ENCODE measurements at regions not wholly inside any gene's neighbourhood (a gene's known extent, or its start where the extent isn't known, plus 50 kb on each side); places are given as distances from the start of the nearest gene placed in this dataset.
"Not testable (repeated sequence)": the region's sequence is repeated elsewhere in the genome, so short reads cannot be mapped to it uniquely, and the experiment has no call there.

DNA sequence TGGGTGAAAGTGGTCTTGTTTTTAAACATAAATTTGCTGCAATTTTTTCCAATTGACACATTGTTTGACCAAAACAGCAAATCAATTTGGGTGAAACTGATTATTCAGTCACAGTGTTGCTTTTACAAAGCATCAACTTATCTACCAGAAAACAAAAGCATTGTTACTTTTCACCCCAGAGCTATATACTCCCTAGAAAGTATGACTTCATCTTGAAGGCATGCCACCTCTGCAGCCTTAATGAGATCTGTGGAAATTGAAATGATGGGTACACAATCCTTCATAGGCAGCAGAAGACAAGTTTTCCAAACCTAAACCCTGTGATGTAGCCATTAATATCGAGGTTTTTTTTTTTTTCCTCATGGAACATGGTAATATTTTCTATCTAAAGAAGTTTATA lies 615.9 kb downstream of the CHSY3 start:
- H3K4me3 ChIP-seq = no peak overlapping the region
- no peaks in the 10 kb centered on the region for H3K36me3 ChIP-seq
- no peak overlapping the region for H3K27ac ChIP-seq
- intact Hi-C loops (cut with DNase I; ENCODE audit: low total_unique reads) = no loop called here
- H3K9me3 ChIP-seq = peaks cover 0 to 15% (median 5%) of the 10 kb centered on the region in 3 donors
- no peaks in the 10 kb centered on the region for H3K27me3 ChIP-seq
- no peak for DNase-seq
- no peaks in the 10 kb centered on the region for H3K4me1 ChIP-seq
- TF ChIP-seq, protein P1, sequence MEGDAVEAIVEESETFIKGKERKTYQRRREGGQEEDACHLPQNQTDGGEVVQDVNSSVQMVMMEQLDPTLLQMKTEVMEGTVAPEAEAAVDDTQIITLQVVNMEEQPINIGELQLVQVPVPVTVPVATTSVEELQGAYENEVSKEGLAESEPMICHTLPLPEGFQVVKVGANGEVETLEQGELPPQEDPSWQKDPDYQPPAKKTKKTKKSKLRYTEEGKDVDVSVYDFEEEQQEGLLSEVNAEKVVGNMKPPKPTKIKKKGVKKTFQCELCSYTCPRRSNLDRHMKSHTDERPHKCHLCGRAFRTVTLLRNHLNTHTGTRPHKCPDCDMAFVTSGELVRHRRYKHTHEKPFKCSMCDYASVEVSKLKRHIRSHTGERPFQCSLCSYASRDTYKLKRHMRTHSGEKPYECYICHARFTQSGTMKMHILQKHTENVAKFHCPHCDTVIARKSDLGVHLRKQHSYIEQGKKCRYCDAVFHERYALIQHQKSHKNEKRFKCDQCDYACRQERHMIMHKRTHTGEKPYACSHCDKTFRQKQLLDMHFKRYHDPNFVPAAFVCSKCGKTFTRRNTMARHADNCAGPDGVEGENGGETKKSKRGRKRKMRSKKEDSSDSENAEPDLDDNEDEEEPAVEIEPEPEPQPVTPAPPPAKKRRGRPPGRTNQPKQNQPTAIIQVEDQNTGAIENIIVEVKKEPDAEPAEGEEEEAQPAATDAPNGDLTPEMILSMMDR (IDR thresholded peaks at IDR 0.05) = no peak

DNA sequence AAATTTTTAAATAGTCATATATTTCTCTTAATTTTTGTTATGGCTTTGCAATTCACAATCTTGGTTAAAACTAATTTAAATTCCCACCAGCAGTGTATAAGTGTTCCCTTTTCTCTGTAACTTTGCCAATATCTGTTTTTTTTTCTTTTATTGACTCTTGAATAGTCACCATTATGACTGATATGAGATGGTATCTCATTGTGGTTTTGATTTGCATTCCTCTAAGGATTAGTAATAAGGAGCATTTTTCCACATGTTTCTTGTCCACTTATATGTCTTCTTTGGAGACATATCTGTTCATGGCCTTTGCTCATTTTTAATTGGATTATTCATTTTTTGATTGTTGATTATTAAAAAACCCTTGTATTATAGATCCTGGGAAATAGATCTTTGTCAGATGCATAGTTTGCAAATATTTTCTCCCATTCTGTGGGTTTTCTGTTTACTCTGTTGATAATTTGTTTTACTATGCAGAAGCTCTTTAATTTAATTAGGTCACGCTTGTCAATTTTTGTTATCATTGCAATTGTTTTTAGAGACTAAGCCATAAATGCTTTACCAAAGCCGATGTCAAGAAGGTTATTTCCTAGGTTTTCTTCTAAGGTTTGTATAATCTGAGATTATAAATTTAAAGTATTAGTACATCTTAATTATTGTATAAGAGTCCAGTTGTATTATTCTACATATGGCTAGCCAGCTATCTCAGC lies 610.9 kb downstream of the CHSY3 start:
- no peak overlapping the region for H3K27ac ChIP-seq
- no peaks in the 10 kb centered on the region for H3K36me3 ChIP-seq
- H3K4me3 ChIP-seq = no peak overlapping the region
- TF ChIP-seq, protein P1 (IDR thresholded peaks at IDR 0.05) = no peak
- DNase-seq = no peak
- no peaks in the 10 kb centered on the region for H3K4me1 ChIP-seq
- H3K9me3 ChIP-seq = peaks cover 0 to 15% (median 5%) of the 10 kb centered on the region in 3 donors
- no peaks in the 10 kb centered on the region for H3K27me3 ChIP-seq
- intact Hi-C loops (cut with DNase I; ENCODE audit: low total_unique reads) = no loop called here

DNA sequence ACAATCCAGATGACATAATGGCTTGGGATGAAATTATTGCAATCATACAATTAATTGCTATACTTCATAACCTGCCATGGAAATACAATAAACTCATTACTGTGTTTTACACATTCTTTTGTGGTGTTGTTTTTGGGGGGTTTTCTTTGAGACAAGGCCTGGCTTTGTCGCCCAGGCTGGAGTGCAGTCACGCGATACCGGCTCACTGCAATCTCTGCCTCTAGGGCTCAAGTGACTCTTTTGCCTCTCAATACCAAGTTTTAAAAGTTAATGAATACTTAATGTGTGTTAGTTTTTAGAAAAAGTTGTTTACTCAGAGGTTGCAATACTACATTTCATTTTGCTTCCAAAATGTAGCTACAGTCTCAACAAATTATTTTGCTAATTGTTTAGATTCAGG lies 598.4 kb downstream of the CHSY3 start:
- no peaks in the 10 kb centered on the region for H3K9me3 ChIP-seq
- intact Hi-C loops (cut with DNase I; ENCODE audit: low total_unique reads) = no loop called here
- DNase-seq = no peak

DNA sequence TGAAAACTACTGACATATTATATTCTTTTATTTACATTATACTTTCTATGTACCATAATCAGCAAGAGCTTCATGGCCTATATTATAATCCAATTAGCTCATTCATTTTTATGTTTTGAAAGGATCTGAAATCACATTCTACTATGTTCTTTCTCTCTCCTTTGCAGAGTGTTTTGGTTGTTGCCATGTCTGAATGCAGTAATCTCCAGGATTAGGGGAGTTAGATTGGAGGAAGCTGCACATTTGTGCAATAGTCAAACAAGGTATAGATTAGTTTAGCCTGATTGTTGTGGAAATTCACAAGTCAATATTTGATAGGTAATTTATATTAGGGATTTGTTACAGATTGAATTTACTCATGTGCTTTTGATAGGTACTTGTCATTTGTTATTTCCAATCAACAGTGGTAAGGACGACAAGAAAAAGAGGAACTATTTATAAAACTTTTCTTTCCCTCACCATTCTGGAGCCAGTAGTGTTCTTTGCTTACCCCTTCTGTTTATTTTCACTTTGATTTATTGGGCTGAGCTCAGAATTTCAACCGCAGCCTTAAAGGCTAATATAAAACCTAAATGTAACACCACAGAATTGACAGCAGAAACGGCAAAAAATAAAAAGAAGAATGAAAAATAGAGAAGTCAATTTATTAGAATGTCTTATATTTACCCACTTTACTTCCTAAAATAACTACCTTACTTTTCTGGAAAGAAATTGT lies 597.0 kb downstream of the CHSY3 start:
- DNase-seq = no peak
- no peaks in the 10 kb centered on the region for H3K9me3 ChIP-seq
- H3K4me1 ChIP-seq = peaks cover 0 to 15% (median 0%) of the 10 kb centered on the region in 4 donors
- no peaks in the 10 kb centered on the region for H3K27me3 ChIP-seq
- peak overlapping the region in 1 of 2 donors; percentile 3 for H3K4me3 ChIP-seq
- H3K36me3 ChIP-seq = no peaks in the 10 kb centered on the region
- TF ChIP-seq, protein P1 (IDR thresholded peaks at IDR 0.05) = no peak
- peak overlapping the region in 1 of 2 donors; percentile 43 for H3K27ac ChIP-seq
- intact Hi-C loops (cut with DNase I; ENCODE audit: low total_unique reads) = no loop called here

More for the DNA sequence above, 598.4 kb downstream of the CHSY3 start:
- TF ChIP-seq, protein P1 (IDR thresholded peaks at IDR 0.05) = no peak
- H3K36me3 ChIP-seq = no peaks in the 10 kb centered on the region
- H3K4me3 ChIP-seq = no peak overlapping the region
- peaks cover 0 to 15% (median 0%) of the 10 kb centered on the region in 4 donors for H3K4me1 ChIP-seq
- H3K27me3 ChIP-seq = no peaks in the 10 kb centered on the region
- H3K27ac ChIP-seq = no peak overlapping the region

DNA sequence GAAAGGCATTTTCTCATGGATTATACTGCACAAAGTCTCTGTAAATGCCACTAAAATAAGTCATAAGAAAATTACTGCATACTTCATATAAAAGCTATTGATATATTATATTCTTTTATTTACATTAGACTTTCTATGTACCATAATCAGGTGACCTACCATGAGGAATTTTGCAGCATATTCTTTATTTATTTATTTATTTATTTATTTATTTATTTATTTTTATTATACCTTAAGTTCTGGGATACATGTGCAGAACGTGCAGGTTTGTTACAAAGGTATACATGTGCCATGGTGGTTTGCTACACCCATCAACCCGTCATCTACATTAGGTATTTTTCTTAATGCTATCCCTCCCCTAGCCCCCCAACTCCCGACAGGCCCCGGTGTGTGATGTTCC lies 596.2 kb downstream of the CHSY3 start:
- H3K27me3 ChIP-seq; H3K36me3 ChIP-seq; intact Hi-C loops (cut with DNase I; ENCODE audit: low total_unique reads); H3K27ac ChIP-seq; H3K9me3 ChIP-seq; DNase-seq; H3K4me3 ChIP-seq: not testable (repeated sequence)
- peaks cover 0 to 15% (median 0%) of the 10 kb centered on the region in 4 donors for H3K4me1 ChIP-seq

DNA sequence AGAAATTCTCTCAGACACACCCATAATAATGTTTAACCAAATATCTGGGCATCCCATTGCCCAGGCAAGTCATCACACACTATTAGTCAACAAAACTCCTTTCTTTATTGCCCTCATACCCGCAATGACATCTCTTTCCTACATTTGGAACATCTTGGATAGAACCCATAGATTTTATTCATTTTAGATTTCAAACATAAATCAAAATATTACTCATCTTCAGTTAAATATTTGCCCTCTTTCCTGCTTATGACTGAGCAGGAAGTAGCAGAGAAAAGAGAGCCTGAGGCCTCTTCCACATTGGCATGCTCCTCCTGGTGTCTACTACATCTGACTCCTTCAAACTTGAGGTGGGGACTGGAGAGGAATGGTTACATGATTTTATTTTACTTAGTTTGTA lies 592.0 kb downstream of the CHSY3 start:
- Histone ChIP-seq H3K4me1 (peaks cover 0 to 3% (median 0%) of the 10 kb centered on the region in 4 donors), H3K4me3 (no peak overlapping the region), H3K9me3 (no peaks in the 10 kb centered on the region), H3K27me3 (no peaks in the 10 kb centered on the region), H3K27ac (no peak overlapping the region), H3K36me3 (no peaks in the 10 kb centered on the region)
- TF ChIP-seq, protein P1 (IDR thresholded peaks at IDR 0.05) = no peak
- intact Hi-C loops (cut with DNase I; ENCODE audit: low total_unique reads) = no loop called here
- DNase-seq = no peak

Data from tibial artery (tissue), 4 donors.